Stomach (tissue), 8 donors: ENCODE measurements at regions not wholly inside any gene's neighbourhood (a gene's known extent, or its start where the extent isn't known, plus 50 kb on each side); places are given as distances from the start of the nearest gene placed in this dataset.
"Not testable (repeated sequence)": the region's sequence is repeated elsewhere in the genome, so short reads cannot be mapped to it uniquely, and the experiment has no call there.

Experiments
- DNase-seq, 2 donors: peaks; one replicate each; pipeline versions ENCODE4 v3.0.0 to v3.0.0-alpha.2; 2013 to 2019
- H3K27ac ChIP-seq, 5 donors: fragments of 200-600 bp in 4 of 5; sonication (generic) in 4 of 5; one replicate each; pipeline ENCODE4 v1.5.1; 2013 to 2019; ENCODE audit warnings: mild to moderate bottlenecking in 1 of 5, moderate library complexity in 1 of 5
- H3K27me3 ChIP-seq, 3 donors: fragments of 200-600 bp; sonication (generic); one replicate each; pipeline ENCODE4 v1.5.1; 2017 to 2019; ENCODE audit warnings: mixed run types in 1 of 3
- H3K36me3 ChIP-seq, 4 donors: fragments of 200-600 bp; sonication (generic); 1 replicate in 3 of 4; 2 replicates in 1 of 4; pipeline ENCODE4 v1.5.1; 2016 to 2019
- H3K4me1 ChIP-seq, 4 donors: fragments of 200-600 bp; sonication (generic); one replicate each; pipeline ENCODE4 v1.5.1; 2016 to 2019
- H3K4me3 ChIP-seq, 4 donors: fragments of 200-600 bp; sonication (generic) in 3 of 4; one replicate each; pipeline ENCODE4 v1.5.1; 2016 to 2019; ENCODE audit warnings: mild to moderate bottlenecking in 1 of 4
- H3K9me3 ChIP-seq, 4 donors: fragments of 200-600 bp; sonication (generic); one replicate each; pipeline ENCODE4 v1.5.1; 2016 to 2019
- EP300 ChIP-seq: sonication (generic); formaldehyde crosslinking; IDR thresholded peaks from one replicate; pipeline ENCODE4 v1.6.1; 2017; ENCODE audit warnings: antibody characterized with exemption
- POLR2A ChIP-seq, 4 donors: fragments of 450-650 bp; IDR thresholded peaks; one replicate each; pipeline ENCODE4 v1.6.1; 2016; ENCODE audit warnings: antibody characterized with exemption in 4 of 4, control low read depth in 2 of 4, mild to moderate bottlenecking in 1 of 4, moderate library complexity in 1 of 4
- POLR2AphosphoS5 ChIP-seq, 3 donors: sonication (generic); formaldehyde crosslinking; IDR thresholded peaks; one replicate each; pipeline ENCODE4 v1.6.1; 2016; ENCODE audit warnings: antibody characterized with exemption in 3 of 3
- WGBS, 5 donors: extraction: QIAGEN DNeasy Blood & Tissue Kit in 3 of 5; methylation state at CpG; one replicate each; pipeline versions ENCODE4 v1.1.5 to v1.1.7; 2013 to 2018; 5-methylcytosine and 5-hydroxymethylcytosine counted together
- intact Hi-C: fragments of 100-400 bp; cut with DNase I; formaldehyde crosslinking; loops from one replicate; pipeline ENCODE4 v1.15.1; 2023; ENCODE audit warnings: low total_unique reads
- TF ChIP-seq, protein P1 (sequence below), 7 experiments: fragments of 450-650 bp in 4 of 7; fragments of 200-600 bp in 3 of 7; sonication (generic) in 3 of 7; IDR thresholded peaks; one replicate each; pipeline ENCODE4 v1.5.1; 2016 to 2019; ENCODE audit warnings: antibody characterized with exemption in 7 of 7, control low read depth in 2 of 7, mild to moderate bottlenecking in 1 of 7
- donor health status: healthy with polysubstance abuse.
- donor health status: Bipolar disorder and iron deficiency.
- donor health status: healthy.

DNA sequence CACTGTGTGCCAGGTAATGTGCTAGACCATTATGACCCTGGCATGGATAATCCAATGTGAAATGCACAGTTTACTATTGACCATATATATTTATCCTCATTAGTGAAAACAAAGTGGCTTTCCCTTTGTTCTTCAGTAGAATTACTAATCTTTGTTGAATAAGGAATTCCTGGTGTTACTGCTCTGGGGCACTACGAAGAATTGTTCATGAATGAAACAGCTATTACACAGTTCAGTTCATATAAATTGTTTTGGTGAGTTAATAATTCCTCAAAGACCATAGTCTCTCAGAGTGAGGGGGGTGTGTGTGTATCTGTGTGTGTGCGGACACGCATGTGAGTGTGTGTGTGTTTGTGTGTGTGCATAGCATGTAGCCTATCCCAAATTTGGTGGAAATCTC lies 668.0 kb upstream of the MBL2 start:
- no peaks in the 10 kb centered on the region for H3K27me3 ChIP-seq
- intact Hi-C loops: no loop called here

DNA sequence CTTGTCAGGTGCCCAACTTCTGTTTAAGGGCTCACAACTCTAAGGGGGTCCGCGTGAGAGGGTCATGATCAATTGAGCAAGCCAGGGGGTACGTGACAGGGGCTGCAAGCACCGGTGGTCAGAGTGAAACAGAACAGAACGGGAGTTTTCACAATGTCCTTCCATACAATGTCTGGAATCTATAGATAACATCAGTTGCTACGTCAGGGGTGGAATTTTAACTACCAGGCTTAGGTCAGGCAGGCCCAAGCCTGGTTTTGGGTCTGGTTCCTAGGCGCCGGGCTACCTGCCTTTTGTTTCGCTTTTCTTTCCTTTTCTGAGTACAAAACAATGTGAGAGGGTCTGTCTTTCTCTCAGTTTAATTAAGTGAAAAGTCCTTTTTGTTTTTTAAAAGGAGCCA lies 666.5 kb upstream of the MBL2 start:
- H3K27me3 ChIP-seq, H3K9me3 ChIP-seq, DNase-seq, H3K36me3 ChIP-seq, intact Hi-C loops, H3K4me1 ChIP-seq, H3K27ac ChIP-seq, H3K4me3 ChIP-seq: not testable (repeated sequence)
- WGBS, 5 donors: 44 to 53% (median 52%) methylated on average over 9 of the region's 9 CpGs

More for the DNA sequence above, 668.0 kb upstream of the MBL2 start:
- Histone ChIP-seq H3K9me3 (no peaks in the 10 kb centered on the region), H3K4me1 (no peaks in the 10 kb centered on the region), H3K36me3 (no peaks in the 10 kb centered on the region), H3K27ac (no peak overlapping the region), H3K4me3 (no peak overlapping the region)
- 82 to 89% (median 86%) methylated on average over 3 of the region's 3 CpGs for WGBS, 5 donors
- TF ChIP-seq, protein P1, sequence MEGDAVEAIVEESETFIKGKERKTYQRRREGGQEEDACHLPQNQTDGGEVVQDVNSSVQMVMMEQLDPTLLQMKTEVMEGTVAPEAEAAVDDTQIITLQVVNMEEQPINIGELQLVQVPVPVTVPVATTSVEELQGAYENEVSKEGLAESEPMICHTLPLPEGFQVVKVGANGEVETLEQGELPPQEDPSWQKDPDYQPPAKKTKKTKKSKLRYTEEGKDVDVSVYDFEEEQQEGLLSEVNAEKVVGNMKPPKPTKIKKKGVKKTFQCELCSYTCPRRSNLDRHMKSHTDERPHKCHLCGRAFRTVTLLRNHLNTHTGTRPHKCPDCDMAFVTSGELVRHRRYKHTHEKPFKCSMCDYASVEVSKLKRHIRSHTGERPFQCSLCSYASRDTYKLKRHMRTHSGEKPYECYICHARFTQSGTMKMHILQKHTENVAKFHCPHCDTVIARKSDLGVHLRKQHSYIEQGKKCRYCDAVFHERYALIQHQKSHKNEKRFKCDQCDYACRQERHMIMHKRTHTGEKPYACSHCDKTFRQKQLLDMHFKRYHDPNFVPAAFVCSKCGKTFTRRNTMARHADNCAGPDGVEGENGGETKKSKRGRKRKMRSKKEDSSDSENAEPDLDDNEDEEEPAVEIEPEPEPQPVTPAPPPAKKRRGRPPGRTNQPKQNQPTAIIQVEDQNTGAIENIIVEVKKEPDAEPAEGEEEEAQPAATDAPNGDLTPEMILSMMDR (IDR thresholded peaks at IDR 0.05): no peak
- TF ChIP-seq EP300 (no peak), POLR2AphosphoS5 (IDR thresholded peaks at IDR 0.05) (no peak), POLR2A (IDR thresholded peaks at IDR 0.05) (no peak)
- DNase-seq: no peak

DNA sequence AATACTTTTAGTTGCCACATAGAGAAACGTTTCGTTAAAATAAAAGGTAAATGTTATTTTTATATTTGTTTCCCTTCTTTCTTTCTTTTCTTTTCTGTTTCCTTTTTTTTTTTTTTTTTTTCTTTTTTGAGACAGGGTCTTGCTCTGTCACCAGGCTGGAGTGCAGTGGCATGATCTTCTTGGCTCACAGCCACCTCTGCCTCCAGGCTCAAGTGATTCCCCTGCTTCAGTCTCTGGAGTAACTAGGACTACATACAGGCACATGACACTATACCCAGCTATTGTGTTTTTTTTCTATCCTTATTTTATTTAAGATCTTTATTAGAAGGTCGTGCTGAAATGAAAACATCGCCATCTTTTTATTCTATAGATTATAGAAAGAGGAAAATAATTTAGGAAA lies 661.8 kb upstream of the MBL2 start:
- Histone ChIP-seq H3K27ac (no peak overlapping the region), H3K36me3 (no peaks in the 10 kb centered on the region)
- WGBS, 5 donors: 76 to 85% (median 82%) methylated on average over 4 of the region's 4 CpGs

DNA sequence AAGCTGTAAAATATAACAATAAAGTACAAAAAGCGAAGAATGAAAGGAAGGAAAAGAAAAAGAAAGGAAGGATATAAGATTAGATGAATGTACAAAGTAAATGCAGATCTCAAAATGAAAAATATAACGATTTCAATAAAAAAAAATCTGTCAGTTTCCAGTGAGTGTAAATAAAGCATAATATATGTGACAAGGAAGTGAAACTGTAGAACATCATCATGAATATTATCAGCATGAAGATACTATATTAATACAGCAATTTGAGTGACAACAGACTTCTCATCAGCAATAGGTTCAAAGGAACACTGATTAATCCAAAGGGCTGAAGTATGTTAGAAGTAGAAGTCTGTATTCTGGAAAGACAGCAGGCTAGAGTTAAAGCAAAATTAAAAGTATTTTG lies 659.5 kb upstream of the MBL2 start:
- Histone ChIP-seq H3K4me3 (no peak overlapping the region), H3K9me3 (no peaks in the 10 kb centered on the region), H3K4me1 (no peaks in the 10 kb centered on the region), H3K27ac (no peak overlapping the region), H3K36me3 (no peaks in the 10 kb centered on the region), H3K27me3 (no peaks in the 10 kb centered on the region)
- intact Hi-C loops: no loop called here
- no peak for DNase-seq
- WGBS, 5 donors: 76 to 83% (median 80%) methylated on average over 2 of the region's 2 CpGs
- TF ChIP-seq POLR2AphosphoS5 (IDR thresholded peaks at IDR 0.05): no peak
- TF ChIP-seq POLR2A (IDR thresholded peaks at IDR 0.05): no peak
- TF ChIP-seq, protein P1 (IDR thresholded peaks at IDR 0.05): no peak
- no peak for TF ChIP-seq EP300

More for the DNA sequence above, 661.8 kb upstream of the MBL2 start:
- intact Hi-C loops: no loop called here
- Histone ChIP-seq H3K27me3 (no peaks in the 10 kb centered on the region), H3K4me3 (no peak overlapping the region), H3K9me3 (no peaks in the 10 kb centered on the region), H3K4me1 (no peaks in the 10 kb centered on the region)
- TF ChIP-seq POLR2A (IDR thresholded peaks at IDR 0.05) (no peak), EP300 (no peak), POLR2AphosphoS5 (IDR thresholded peaks at IDR 0.05) (no peak)
- TF ChIP-seq, protein P1 (IDR thresholded peaks at IDR 0.05): no peak
- no peak for DNase-seq

DNA sequence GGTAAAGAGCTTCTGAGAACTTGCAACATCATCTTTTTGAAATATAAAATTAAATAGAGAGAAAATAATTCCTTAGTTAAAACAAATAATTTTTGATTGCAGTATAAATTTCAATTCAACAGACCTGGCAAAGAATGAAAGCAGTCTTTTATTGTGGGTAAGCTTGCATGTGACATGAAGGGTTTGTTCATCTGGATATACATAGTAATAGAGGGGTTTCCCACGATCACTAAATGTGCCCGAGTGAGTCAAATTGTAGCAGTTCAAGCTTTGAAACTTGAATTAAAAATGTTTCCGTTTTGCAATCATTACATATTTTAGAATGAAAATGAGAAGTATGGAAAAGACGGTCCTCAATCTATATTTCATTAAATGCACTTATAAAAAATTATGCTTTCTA lies 658.4 kb upstream of the MBL2 start:
- H3K9me3 ChIP-seq: peaks cover 0 to 3% (median 0%) of the 10 kb centered on the region in 4 donors
- no peak overlapping the region for H3K4me3 ChIP-seq
- intact Hi-C loops: no loop called here
- DNase-seq: no peak
- 77 to 88% (median 82%) methylated on average over 4 of the region's 4 CpGs for WGBS, 5 donors
- no peaks in the 10 kb centered on the region for H3K27me3 ChIP-seq
- TF ChIP-seq POLR2A (IDR thresholded peaks at IDR 0.05) (no peak), EP300 (no peak), POLR2AphosphoS5 (IDR thresholded peaks at IDR 0.05) (no peak)
- TF ChIP-seq, protein P1 (IDR thresholded peaks at IDR 0.05): no peak
- H3K4me1 ChIP-seq: no peaks in the 10 kb centered on the region
- H3K36me3 ChIP-seq: no peaks in the 10 kb centered on the region
- H3K27ac ChIP-seq: no peak overlapping the region
